Thymus (tissue), 11 donors: ENCODE measurements at regions not wholly inside any gene's neighbourhood (a gene's known extent, or its start where the extent isn't known, plus 50 kb on each side); places are given as distances from the start of the nearest gene placed in this dataset.

Experiments
- DNase-seq, 9 donors: peaks; one replicate each; pipeline ENCODE4 v3.0.0-alpha.2; 2013; ENCODE audit warnings: low spot score in 9 of 9, low read depth in 6 of 9, missing footprints in 1 of 9
- H3K27ac ChIP-seq, 2 donors: one replicate each; pipeline ENCODE4 v1.5.1; 2013; ENCODE audit warnings: control low read depth in 1 of 2, low read depth in 1 of 2, low read length in 1 of 2, mild to moderate bottlenecking in 1 of 2, moderate library complexity in 1 of 2
- H3K27me3 ChIP-seq, 2 donors: one replicate each; pipeline ENCODE4 v1.5.1; 2013; ENCODE audit warnings: low read length in 1 of 2; ENCODE audit not compliant: control insufficient read depth in 2 of 2, insufficient read depth in 1 of 2
- H3K36me3 ChIP-seq, 2 donors: one replicate each; pipeline ENCODE4 v1.5.1; 2013; ENCODE audit warnings: low read length in 1 of 2, mild to moderate bottlenecking in 1 of 2, moderate library complexity in 1 of 2; ENCODE audit not compliant: control insufficient read depth in 2 of 2, insufficient read depth in 2 of 2
- H3K4me1 ChIP-seq, 2 donors: one replicate each; pipeline ENCODE4 v1.5.1; 2013; ENCODE audit warnings: low read length in 2 of 2; ENCODE audit not compliant: control insufficient read depth in 2 of 2, insufficient read depth in 2 of 2
- H3K4me3 ChIP-seq, 2 donors: one replicate each; pipeline ENCODE4 v1.5.1; 2013; ENCODE audit warnings: low read length in 2 of 2, control low read depth in 1 of 2, mild to moderate bottlenecking in 1 of 2
- H3K9me3 ChIP-seq, 2 donors: one replicate each; pipeline ENCODE4 v1.5.1; 2013; ENCODE audit warnings: low read length in 1 of 2, mild to moderate bottlenecking in 1 of 2; ENCODE audit not compliant: control insufficient read depth in 2 of 2, insufficient read depth in 1 of 2
- WGBS: extraction: QIAGEN DNeasy Blood & Tissue Kit; methylation state at CpG from one replicate; pipeline ENCODE4 v1.1.7; 2013; 5-methylcytosine and 5-hydroxymethylcytosine counted together
- donor health status: healthy.

DNA sequence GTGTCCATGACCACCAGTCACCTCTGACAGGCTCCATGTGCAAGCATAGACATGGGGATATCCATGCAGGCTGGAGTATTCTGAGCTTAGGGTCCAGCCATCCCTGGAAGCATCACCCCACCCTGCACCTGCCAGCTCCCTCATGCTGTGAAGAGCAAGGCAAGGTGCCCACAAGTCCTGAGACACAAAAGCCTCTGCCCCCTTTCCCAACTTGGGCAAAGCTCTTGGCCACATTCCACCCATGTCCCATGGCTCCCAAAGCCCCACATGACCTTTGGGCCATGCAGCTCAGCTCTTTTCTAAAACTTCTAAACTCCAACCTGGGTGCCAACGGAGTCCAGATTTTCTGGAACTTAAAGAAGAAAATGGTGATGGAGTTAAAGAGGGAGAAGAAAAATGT, 99.8 kb upstream of the SH3BP4 start:
- WGBS, result 96% methylated on average over 1 of the region's 1 CpG

DNA sequence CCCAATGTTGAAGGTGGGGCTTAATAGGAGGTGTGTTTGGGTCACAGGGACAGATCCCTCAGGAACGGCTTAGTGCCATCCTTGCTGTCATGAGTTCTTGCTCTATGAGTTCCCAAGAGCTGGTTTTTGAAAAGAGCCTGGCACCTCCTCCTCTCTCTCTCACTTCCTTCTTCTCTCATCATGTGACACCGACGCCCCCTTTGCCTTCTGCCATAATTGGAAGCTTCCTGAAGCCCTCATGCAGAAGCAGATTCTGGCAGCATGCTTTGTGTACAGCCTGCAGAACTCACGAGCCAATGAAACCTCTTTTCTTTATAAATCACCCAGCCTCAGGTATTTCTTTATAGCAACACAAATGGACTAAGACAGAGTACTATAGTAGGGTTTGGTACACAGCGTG, 100.4 kb upstream of the SH3BP4 start:
- H3K27ac ChIP-seq, result no peak overlapping the region
- no peaks in the 10 kb centered on the region for H3K9me3 ChIP-seq
- no peaks in the 10 kb centered on the region for H3K4me1 ChIP-seq
- H3K27me3 ChIP-seq, result no peaks in the 10 kb centered on the region
- no peak overlapping the region for H3K4me3 ChIP-seq
- no peak for DNase-seq
- 92% methylated on average over 5 of the region's 5 CpGs for WGBS
- H3K36me3 ChIP-seq, result no peaks in the 10 kb centered on the region

More for the DNA sequence above, 99.8 kb upstream of the SH3BP4 start:
- Histone ChIP-seq H3K4me3 (no peak overlapping the region), H3K4me1 (no peaks in the 10 kb centered on the region), H3K27me3 (no peaks in the 10 kb centered on the region), H3K27ac (no peak overlapping the region), H3K9me3 (no peaks in the 10 kb centered on the region), H3K36me3 (no peaks in the 10 kb centered on the region)
- DNase-seq, result no peak

DNA sequence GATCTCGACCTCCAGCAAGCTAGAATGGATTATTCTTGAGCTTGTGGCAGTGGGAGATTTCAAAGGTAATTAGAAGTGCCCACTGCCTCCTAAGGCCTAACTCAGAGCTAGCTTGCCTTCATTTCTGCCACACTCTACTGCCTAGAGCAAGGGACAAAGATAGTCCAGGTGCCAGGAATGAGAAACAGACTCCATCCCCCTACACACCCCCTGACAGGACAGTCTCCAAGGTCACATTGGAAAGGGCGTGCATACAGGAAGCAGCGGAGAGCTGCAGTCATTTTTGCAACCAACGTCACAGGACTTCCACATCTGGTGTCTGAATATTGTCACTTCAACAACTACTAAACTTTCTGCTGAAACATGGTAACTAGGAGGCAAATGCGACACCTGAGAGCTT, 101.0 kb upstream of the SH3BP4 start:
- Histone ChIP-seq H3K27ac (no peak overlapping the region), H3K9me3 (no peaks in the 10 kb centered on the region), H3K27me3 (no peaks in the 10 kb centered on the region), H3K4me3 (no peak overlapping the region), H3K36me3 (no peaks in the 10 kb centered on the region), H3K4me1 (no peaks in the 10 kb centered on the region)
- no peak for DNase-seq
- WGBS, result 88% methylated on average over 5 of the region's 5 CpGs

DNA sequence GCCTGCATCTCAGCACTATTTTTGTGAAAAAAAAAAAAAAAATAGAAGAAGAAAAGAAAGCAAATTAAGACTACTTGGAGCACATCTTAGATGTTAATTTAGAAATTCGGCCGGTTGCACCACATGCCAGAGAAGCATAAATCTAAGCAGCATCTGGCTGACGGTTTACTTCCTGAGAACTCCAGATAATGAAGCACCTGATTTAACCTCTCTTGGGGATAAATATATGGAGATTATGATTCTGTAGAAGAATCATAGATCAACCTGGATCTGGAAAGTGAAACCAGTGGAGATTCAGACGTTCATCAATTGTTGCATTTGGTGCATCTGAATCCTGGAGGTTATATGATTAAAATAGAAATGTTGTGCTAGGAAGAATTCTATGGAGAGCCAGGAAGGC, 102.1 kb upstream of the SH3BP4 start:
- H3K4me3 ChIP-seq, result no peak overlapping the region
- WGBS, result 64% methylated on average over 4 of the region's 4 CpGs
- DNase-seq, result no peak

DNA sequence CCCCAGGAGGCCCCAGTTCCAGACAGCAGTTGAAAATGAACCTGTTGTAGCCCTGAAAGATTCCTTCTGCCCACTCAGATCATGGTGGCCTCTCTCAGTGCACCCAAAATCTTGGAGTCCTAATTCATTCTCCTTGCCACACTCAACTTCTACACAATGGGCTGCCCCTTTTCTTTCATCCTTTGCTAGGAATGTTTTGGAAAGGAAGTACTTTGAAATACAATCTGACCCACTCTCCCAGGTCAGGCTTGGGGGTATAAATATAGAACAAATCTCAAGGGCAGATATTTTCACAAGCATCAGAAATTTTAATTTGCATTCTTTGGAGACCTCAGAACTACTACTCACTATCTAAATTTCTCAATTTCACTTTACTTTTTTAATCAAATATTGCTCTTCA, 103.2 kb upstream of the SH3BP4 start:
- DNase-seq, result no peak
- no peaks in the 10 kb centered on the region for H3K4me1 ChIP-seq
- H3K27ac ChIP-seq, result no peak overlapping the region

More for the DNA sequence above, 102.1 kb upstream of the SH3BP4 start:
- Histone ChIP-seq H3K4me1 (no peaks in the 10 kb centered on the region), H3K9me3 (no peaks in the 10 kb centered on the region), H3K27ac (no peak overlapping the region), H3K27me3 (no peaks in the 10 kb centered on the region), H3K36me3 (no peaks in the 10 kb centered on the region)

DNA sequence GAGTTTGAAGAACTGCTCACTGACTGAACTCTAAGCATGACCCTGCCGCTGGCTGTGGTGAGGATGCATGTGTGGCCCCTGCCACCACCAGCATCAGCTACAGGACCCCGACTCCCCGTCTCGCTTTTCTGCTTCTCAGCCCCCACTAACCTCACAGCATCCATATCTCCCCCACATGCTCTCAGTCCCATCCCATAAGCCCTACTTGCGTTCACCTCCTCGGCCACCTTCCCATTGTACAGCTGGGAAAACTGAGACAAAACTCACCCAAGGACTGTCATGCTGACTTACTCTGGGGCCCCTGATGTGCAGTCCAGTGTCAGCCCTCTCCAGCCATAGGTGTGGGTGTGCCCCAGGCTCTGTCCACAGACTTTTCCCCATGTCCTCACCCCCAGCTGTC, 104.2 kb upstream of the SH3BP4 start:
- no peak for DNase-seq
- no peaks in the 10 kb centered on the region for H3K9me3 ChIP-seq
- 97% methylated on average over 6 of the region's 6 CpGs for WGBS
- no peaks in the 10 kb centered on the region for H3K36me3 ChIP-seq
- no peak overlapping the region for H3K27ac ChIP-seq
- H3K4me3 ChIP-seq, result no peak overlapping the region
- H3K27me3 ChIP-seq, result no peaks in the 10 kb centered on the region
- H3K4me1 ChIP-seq, result no peaks in the 10 kb centered on the region

More for the DNA sequence above, 103.2 kb upstream of the SH3BP4 start:
- H3K9me3 ChIP-seq, result no peaks in the 10 kb centered on the region
- H3K4me3 ChIP-seq, result no peak overlapping the region
- no peaks in the 10 kb centered on the region for H3K36me3 ChIP-seq
- H3K27me3 ChIP-seq, result no peaks in the 10 kb centered on the region

DNA sequence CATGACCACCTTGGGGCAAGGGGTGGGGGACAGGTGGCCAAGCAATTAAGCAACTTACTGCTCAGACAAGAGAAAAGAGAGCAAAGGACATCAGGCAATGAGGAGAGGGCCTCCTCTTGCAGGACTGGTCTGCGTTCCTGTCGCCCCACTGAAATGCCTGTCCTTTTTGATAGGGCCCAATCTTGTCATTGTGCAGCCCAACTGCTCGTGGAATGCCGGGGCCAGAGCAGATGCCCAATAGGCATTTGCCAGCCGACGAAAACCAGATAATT, 104.5 kb upstream of the SH3BP4 start:
- Histone ChIP-seq H3K4me1 (no peaks in the 10 kb centered on the region), H3K27me3 (no peaks in the 10 kb centered on the region), H3K27ac (no peak overlapping the region), H3K4me3 (no peak overlapping the region), H3K9me3 (no peaks in the 10 kb centered on the region), H3K36me3 (no peaks in the 10 kb centered on the region)
- DNase-seq, result no peak
- 96% methylated on average over 6 of the region's 6 CpGs for WGBS

DNA sequence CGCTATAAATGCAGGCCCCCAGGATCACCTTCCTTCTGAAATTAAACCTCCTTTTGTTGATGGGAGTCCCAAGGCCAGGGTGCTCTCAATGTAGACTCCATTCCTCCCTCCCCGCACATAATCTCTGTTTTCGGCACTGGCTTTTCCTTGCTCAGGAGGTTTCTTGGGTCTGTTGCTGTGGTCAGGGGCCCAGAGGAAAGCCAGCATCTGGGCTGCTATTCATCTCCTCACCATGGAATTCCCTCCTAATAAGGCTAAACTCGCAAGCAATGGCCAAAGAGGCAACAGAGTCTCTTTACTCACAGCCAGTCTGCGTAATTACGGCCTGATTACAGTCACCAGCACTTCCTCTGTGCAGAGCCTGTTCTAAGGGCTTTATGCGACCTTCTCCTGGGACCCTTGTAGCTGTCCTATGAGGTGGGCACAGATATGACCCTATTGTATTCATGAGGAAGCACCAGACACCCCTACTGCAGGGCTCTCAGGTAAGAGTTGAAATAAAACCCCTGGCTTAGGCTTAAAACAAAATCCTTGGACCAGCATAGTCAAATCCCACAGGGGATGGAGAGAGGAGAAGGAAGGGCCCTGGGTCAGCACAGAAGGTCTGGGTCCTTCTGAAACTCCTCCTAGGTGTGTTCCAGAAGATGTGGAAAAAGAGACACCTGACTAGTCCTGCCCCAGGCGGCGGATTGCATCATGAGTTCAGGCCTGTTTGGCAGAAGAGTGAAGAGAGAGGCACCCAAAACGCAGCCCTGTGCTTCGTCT, 105.0 kb upstream of the SH3BP4 start:
- H3K4me1 ChIP-seq, result no peaks in the 10 kb centered on the region
- H3K4me3 ChIP-seq, result no peak overlapping the region
- 97% methylated on average over 11 of the region's 11 CpGs for WGBS
- DNase-seq, result no peak
- H3K9me3 ChIP-seq, result no peaks in the 10 kb centered on the region
- no peaks in the 10 kb centered on the region for H3K27me3 ChIP-seq
- H3K36me3 ChIP-seq, result no peaks in the 10 kb centered on the region
- no peak overlapping the region for H3K27ac ChIP-seq

DNA sequence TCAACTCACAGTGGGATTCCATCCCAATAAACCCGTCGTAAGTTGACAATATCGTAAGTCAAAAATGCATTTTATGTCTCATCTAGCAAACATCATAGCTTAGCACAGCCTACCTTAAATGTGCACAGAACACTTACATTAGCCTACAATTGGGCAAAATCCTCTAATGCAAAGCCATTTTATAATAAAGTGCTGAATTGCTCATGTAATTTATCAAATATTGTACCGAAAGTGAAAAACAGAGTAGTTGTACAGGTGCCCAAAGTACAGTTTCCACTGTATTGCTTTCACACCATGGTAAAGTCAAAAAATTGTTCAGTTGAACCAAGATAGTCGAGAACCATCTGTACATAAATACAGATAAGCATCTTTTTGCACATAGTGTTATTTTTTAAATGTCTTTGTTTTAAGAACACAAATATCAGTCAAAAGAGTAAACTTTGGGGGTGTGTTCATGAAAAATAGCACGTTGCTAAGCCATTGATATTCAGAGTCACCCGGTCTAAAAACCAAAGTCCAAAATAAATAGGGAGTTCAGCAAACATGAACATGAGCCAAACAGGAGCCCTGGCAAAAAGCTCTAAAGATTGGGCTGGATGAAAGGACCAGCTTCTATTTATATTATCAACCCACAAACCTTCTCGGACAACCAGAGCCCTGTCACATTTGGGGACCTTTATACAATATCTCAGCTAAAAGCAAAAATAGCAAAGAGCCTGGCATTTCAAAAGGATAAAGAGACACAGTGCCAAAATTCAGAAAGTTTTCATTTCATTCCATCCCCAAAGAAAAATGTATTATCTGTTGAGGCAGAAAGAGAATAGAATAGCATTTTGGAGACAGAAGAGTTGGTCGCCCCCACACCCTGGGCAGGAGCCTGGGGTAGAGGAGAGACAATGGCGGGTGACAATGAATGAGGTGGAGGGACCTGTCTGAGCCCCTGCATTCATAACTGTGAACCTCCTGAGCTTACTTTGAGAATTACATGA, 105.9 kb upstream of the SH3BP4 start:
- H3K9me3 ChIP-seq, result no peaks in the 10 kb centered on the region
- no peaks in the 10 kb centered on the region for H3K4me1 ChIP-seq
- no peak overlapping the region for H3K27ac ChIP-seq
- 94% methylated on average over 10 of the region's 10 CpGs for WGBS
- no peak overlapping the region for H3K4me3 ChIP-seq
- no peaks in the 10 kb centered on the region for H3K27me3 ChIP-seq
- no peaks in the 10 kb centered on the region for H3K36me3 ChIP-seq
- DNase-seq, result no peak
